ENCODE measurements at regions not wholly inside any gene's neighbourhood (a gene's known extent, or its start where the extent isn't known, plus 50 kb on each side); places are given as distances from the start of the nearest gene placed in this dataset.

DNA sequence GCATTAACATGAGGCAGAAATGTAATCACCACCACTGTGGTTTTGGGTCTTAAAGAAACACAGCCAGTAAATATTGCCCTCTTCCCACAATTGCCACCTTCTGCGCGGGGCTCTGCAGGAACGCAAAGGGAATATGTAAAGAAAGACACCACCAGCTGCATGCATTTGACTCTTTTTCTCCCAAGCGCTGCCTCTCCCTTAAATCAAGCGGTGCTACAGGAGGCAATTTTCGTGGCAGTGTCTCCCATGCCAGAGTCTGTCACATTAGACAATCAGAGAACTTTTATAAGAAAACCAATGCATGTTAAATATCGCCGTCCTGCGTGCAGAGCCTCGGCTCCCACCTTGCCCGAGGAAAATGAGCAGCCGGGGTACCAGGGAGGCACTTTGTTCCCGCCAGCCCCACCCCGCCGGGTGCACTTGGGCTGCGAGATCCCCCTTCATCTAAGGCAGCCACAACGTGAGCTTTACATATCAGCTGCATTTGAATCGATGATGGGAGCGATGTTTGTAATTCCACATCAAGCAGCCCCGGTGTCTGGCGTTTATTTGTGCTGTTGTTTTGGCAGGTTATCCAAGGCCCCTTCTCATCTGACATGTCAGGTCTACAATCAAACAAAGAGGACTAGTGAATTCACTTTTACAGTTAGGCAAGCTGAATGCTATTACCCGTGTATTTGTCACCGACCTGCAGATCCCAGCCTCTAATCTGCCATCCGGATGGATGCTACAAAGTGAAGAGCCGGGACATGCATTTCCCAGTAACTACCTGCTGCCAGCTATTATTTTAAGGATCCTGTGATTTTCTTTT, 72.3 kb upstream of the MGMT start (continued):
- TF ChIP-seq USF2 (IDR thresholded peaks at IDR 0.05; ENCODE audit: borderline replicate concordance, low read depth, low read length) = no peak

GRCh38 chr10:129396021-129396722, 70.9 kb upstream of the MGMT start:
- H3K4me1 ChIP-seq (ENCODE audit: control insufficient read depth in 1 of 2, insufficient read depth in 2 of 2, low read depth in 1 of 2, low read length in 1 of 2) = no peaks in the 10 kb centered on the region
- POLR2A ChIA-PET = no interaction called here
- H3K79me2 ChIP-seq (ENCODE audit: insufficient read depth) = no peaks in the 10 kb centered on the region
- H3K27me3 ChIP-seq (ENCODE audit: insufficient read depth) = no peaks in the 10 kb centered on the region
- no peaks in the 10 kb centered on the region for H3K9me2 ChIP-seq
- no peak overlapping the region for H2AFZ ChIP-seq (ENCODE audit: low read depth)
- no peaks in the 10 kb centered on the region for H3K9me3 ChIP-seq
- H3K4me3 ChIP-seq (ENCODE audit: low read depth in 2 of 2, low read length in 1 of 2) = no peak overlapping the region
- no peak overlapping the region for H3K27ac ChIP-seq (ENCODE audit: low read depth in 2 of 2, low read length in 1 of 2)
- no peak overlapping the region for H3K9ac ChIP-seq
- H3K36me3 ChIP-seq (replicated peaks in 1 of 2; ENCODE audit: control insufficient read depth in 1 of 2, insufficient read depth in 2 of 2, low read length in 1 of 2) = no peaks in the 10 kb centered on the region
- TF ChIP-seq SMC3 (IDR thresholded peaks at IDR 0.05; ENCODE audit: low read depth, low read length) (no peak), SIN3A (IDR thresholded peaks at IDR 0.05; ENCODE audit: borderline replicate concordance, low read depth, low read length) (no peak), ZBTB33 (IDR thresholded peaks at IDR 0.05; ENCODE audit: borderline replicate concordance, low read depth) (no peak), YY1 (IDR thresholded peaks at IDR 0.05; ENCODE audit: low read depth) (no peak), CTCF (IDR thresholded peaks at IDR 0.05) (no peak)
- H3K4me2 ChIP-seq = no peak overlapping the region
- no peaks in the 10 kb centered on the region for H3F3A ChIP-seq (replicated peaks; ENCODE audit: insufficient read depth)
- CTCF ChIA-PET = interaction anchor here (0.6 kb wide), 1 partner anchor 38 kb away, joined by 3 read pairs; no protein-coding TSS in a partner anchor
- WGBS (ENCODE audit: low lambda C conversion rate) = 52% methylated on average over 22 of the region's 22 CpGs
- no peak for DNase-seq
- no peaks in the 10 kb centered on the region for H4K20me1 ChIP-seq (ENCODE audit: insufficient read depth)
